OCI-LY3 (cell line): ENCODE measurements at regions not wholly inside any gene's neighbourhood (a gene's known extent, or its start where the extent isn't known, plus 50 kb on each side); places are given as distances from the start of the nearest gene placed in this dataset.

Source experiments
- EZH2phosphoT487 ChIP-seq: fragments of 200-600 bp; shearing (Covaris generic); IDR thresholded peaks from 2 replicates; pipeline ENCODE4 v1.6.1; 2018; ENCODE audit warnings: antibody characterized with exemption, mixed run types, low read depth
- TF ChIP-seq, protein P1 (sequence below): fragments of 200-600, 300-600 bp; sonication (generic); IDR thresholded peaks from 2 replicates; pipeline ENCODE4 v1.5.1; 2014; ENCODE audit warnings: antibody characterized with exemption, low read length, low read depth

GRCh38 chr10:3411044-3411443 is 238.5 kb upstream of the PITRM1 start:
- TF ChIP-seq, protein P1, sequence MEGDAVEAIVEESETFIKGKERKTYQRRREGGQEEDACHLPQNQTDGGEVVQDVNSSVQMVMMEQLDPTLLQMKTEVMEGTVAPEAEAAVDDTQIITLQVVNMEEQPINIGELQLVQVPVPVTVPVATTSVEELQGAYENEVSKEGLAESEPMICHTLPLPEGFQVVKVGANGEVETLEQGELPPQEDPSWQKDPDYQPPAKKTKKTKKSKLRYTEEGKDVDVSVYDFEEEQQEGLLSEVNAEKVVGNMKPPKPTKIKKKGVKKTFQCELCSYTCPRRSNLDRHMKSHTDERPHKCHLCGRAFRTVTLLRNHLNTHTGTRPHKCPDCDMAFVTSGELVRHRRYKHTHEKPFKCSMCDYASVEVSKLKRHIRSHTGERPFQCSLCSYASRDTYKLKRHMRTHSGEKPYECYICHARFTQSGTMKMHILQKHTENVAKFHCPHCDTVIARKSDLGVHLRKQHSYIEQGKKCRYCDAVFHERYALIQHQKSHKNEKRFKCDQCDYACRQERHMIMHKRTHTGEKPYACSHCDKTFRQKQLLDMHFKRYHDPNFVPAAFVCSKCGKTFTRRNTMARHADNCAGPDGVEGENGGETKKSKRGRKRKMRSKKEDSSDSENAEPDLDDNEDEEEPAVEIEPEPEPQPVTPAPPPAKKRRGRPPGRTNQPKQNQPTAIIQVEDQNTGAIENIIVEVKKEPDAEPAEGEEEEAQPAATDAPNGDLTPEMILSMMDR = no peak
- TF ChIP-seq EZH2phosphoT487 = no peak
